HEK293 (cell line): ENCODE measurements at regions not wholly inside any gene's neighbourhood (a gene's known extent, or its start where the extent isn't known, plus 50 kb on each side); places are given as distances from the start of the nearest gene placed in this dataset.

Source experiments
- CTCF ChIP-seq: fragments of 450-650 bp; formaldehyde crosslinking; IDR thresholded peaks from 2 replicates; pipeline ENCODE4 v1.5.1; 2016; ENCODE audit warnings: missing biosample characterization, missing genetic modification characterization
- SALL2 ChIP-seq: fragments of 450-650 bp; formaldehyde crosslinking; IDR thresholded peaks from 2 replicates; pipeline ENCODE4 v1.5.0; 2017; ENCODE audit warnings: missing biosample characterization, mild to moderate bottlenecking, missing genetic modification characterization, borderline replicate concordance
- SP2 ChIP-seq: fragments of 450-650 bp; formaldehyde crosslinking; IDR thresholded peaks from 2 replicates; pipeline ENCODE4 v1.5.1; 2016; ENCODE audit warnings: missing biosample characterization, missing genetic modification characterization
- TRIM28 ChIP-seq: IDR thresholded peaks from 2 replicates; pipeline ENCODE4 v1.6.1; 2011; ENCODE audit warnings: low read length, control low read depth, borderline replicate concordance
- ZNF121 ChIP-seq: fragments of 450-650 bp; formaldehyde crosslinking; IDR thresholded peaks from 2 replicates; pipeline ENCODE4 v1.5.1; 2016; ENCODE audit warnings: missing biosample characterization, missing genetic modification characterization
- ZNF2 ChIP-seq: fragments of 450-650 bp; formaldehyde crosslinking; IDR thresholded peaks from 2 replicates; pipeline ENCODE4 v1.5.1; 2016; ENCODE audit warnings: missing biosample characterization, missing genetic modification characterization
- ZNF248 ChIP-seq: fragments of 450-650 bp; formaldehyde crosslinking; IDR thresholded peaks from 2 replicates; pipeline ENCODE4 v1.5.1; 2017; ENCODE audit warnings: missing biosample characterization, missing genetic modification characterization
- ZNF266 ChIP-seq: fragments of 450-650 bp; formaldehyde crosslinking; IDR thresholded peaks from 2 replicates; pipeline ENCODE4 v1.5.1; 2016; ENCODE audit warnings: missing biosample characterization, missing genetic modification characterization, low read depth
- ZNF274 ChIP-seq, 2 experiments: fragments of 200-500 bp in 1 of 2; fragments of 450-650 bp in 1 of 2; sonication (Bioruptor generic) in 1 of 2; formaldehyde crosslinking in 1 of 2; IDR thresholded peaks; 2 replicates each; pipeline versions ENCODE4 v1.5.1 to v1.6.1; 2014 to 2016; ENCODE audit warnings: borderline replicate concordance in 1 of 2, inconsistent platforms in 1 of 2, low read length in 1 of 2, missing biosample characterization in 1 of 2, missing genetic modification characterization in 1 of 2
- ZNF324 ChIP-seq: fragments of 450-650 bp; formaldehyde crosslinking; IDR thresholded peaks from 2 replicates; pipeline ENCODE4 v1.5.1; 2016; ENCODE audit warnings: missing biosample characterization, missing genetic modification characterization
- ZNF701 ChIP-seq: fragments of 450-650 bp; formaldehyde crosslinking; IDR thresholded peaks from 2 replicates; pipeline ENCODE4 v1.5.1; 2016; ENCODE audit warnings: missing biosample characterization, missing genetic modification characterization
- ZNF768 ChIP-seq: fragments of 450-650 bp; formaldehyde crosslinking; IDR thresholded peaks from 2 replicates; pipeline ENCODE4 v1.5.1; 2018; ENCODE audit warnings: missing biosample characterization, mild to moderate bottlenecking, missing genetic modification characterization
- TF ChIP-seq, protein P1 (sequence below): fragments of 450-650 bp; formaldehyde crosslinking; IDR thresholded peaks from 2 replicates; pipeline ENCODE4 v1.5.1; 2016; ENCODE audit warnings: missing biosample characterization, missing genetic modification characterization

DNA sequence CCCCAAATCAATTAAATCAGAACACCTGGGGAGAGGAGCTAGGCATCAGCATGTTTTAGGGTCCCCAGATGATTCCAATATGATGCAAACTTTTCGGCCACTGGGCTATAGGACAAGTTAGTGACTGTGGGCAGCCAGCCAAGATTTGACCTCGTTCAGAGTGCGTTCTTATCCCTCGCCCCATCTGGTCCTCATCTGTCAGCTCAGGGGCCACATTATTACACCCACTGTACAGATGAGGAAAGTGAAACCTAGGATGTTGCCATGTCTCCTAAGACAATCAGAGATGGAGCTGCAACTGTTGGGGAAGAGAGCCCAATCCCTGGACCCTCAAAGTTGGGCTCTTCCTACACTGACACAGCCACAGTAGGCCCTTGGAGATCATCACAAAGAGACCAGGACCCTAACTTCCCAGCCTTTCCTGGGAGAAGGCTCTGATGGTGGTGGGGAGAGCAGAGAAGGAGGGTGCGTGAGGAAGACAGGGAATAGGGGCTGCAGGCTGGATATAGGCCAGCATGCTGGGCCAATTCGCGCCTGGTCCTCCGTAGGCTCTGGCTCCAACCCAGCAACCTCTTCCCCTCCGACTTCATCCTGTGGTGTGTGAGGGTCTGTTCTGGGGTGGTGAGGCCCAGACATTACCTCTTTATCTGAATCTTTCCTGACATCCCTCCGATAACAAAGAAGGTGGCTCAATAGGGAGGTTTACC lies 109.4 kb upstream of the ZMIZ1 start:
- TF ChIP-seq ZNF701 (no peak), ZNF324 (no peak), CTCF (no peak), ZNF768 (tag by site-specific recombination) (no peak), SP2 (no peak), TRIM28 (no peak), SALL2 (tag by site-specific recombination) (no peak), ZNF248 (tag by site-specific recombination) (no peak), ZNF2 (no peak), ZNF274 (IDR thresholded peaks at IDR 0.05; ENCODE audit: low read length) (no peak), ZNF274 (tag by site-specific recombination; IDR thresholded peaks at IDR 0.05; ENCODE audit: borderline replicate concordance) (no peak), ZNF266 (tag by site-specific recombination) (no peak), ZNF121 (tag by site-specific recombination) (no peak)
- TF ChIP-seq, protein P1, sequence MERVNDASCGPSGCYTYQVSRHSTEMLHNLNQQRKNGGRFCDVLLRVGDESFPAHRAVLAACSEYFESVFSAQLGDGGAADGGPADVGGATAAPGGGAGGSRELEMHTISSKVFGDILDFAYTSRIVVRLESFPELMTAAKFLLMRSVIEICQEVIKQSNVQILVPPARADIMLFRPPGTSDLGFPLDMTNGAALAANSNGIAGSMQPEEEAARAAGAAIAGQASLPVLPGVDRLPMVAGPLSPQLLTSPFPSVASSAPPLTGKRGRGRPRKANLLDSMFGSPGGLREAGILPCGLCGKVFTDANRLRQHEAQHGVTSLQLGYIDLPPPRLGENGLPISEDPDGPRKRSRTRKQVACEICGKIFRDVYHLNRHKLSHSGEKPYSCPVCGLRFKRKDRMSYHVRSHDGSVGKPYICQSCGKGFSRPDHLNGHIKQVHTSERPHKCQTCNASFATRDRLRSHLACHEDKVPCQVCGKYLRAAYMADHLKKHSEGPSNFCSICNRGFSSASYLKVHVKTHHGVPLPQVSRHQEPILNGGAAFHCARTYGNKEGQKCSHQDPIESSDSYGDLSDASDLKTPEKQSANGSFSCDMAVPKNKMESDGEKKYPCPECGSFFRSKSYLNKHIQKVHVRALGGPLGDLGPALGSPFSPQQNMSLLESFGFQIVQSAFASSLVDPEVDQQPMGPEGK (tag by site-specific recombination) = no peak
